ENCODE measurements at regions not wholly inside any gene's neighbourhood (a gene's known extent, or its start where the extent isn't known, plus 50 kb on each side); places are given as distances from the start of the nearest gene placed in this dataset.

GRCh38 chr3:152910211-152910610, 75.3 kb downstream of the P2RY1 start (continued):
- TF ChIP-seq IKZF2 (IDR thresholded peaks at IDR 0.05) (no peak), SIN3A (IDR thresholded peaks at IDR 0.05; ENCODE audit: low read depth, low read length) (no peak), ZBED1 (IDR thresholded peaks at IDR 0.05; ENCODE audit: borderline replicate concordance) (no peak), ZBTB4 (CRISPR knock-in tag; IDR thresholded peaks at IDR 0.05) (no peak)

GRCh38 chr3:152910966-152911365, 76.0 kb downstream of the P2RY1 start:
- BruUV-seq (replicated peaks), result no TSS peak
- SMC1A ChIA-PET (ENCODE audit: uncharacterized antibody, unreplicated experiment), result interaction anchor here (1.4 kb wide), 1 partner anchor 24 kb away, joined by 3 read pairs; no protein-coding TSS in a partner anchor
- no peak for TF ChIP-seq SREBF2 (IDR thresholded peaks at IDR 0.05; ENCODE audit: low read length)
- no peak for TF ChIP-seq MEF2B (IDR thresholded peaks at IDR 0.05; ENCODE audit: partially characterized antibody, poor library complexity, severe bottlenecking)
- no peak for TF ChIP-seq KDM1A (IDR thresholded peaks at IDR 0.05; ENCODE audit: borderline replicate concordance)
- no peak for TF ChIP-seq SKIL (IDR thresholded peaks at IDR 0.05; ENCODE audit: low read depth, poor library complexity, severe bottlenecking)
- TF ChIP-seq CBX5 (IDR thresholded peaks at IDR 0.05; ENCODE audit: low read depth), result no peak
- no peak for TF ChIP-seq REST (IDR thresholded peaks at IDR 0.05; ENCODE audit: low read depth, low read length)
- no peak for TF ChIP-seq E4F1 (IDR thresholded peaks at IDR 0.05; ENCODE audit: borderline replicate concordance, partially characterized antibody)
- no peak for FAIRE-seq
- intact Hi-C loops (cut with micrococcal nuclease; ENCODE audit: unreplicated experiment), result no loop called here
- Histone ChIP-seq H3K4me3 (no peak overlapping the region), H4K20me1 (ENCODE audit: control insufficient read depth, insufficient read depth) (no peaks in the 10 kb centered on the region), H3K36me3 (ENCODE audit: control insufficient read depth in 2 of 2, insufficient read depth in 2 of 2, low read length in 1 of 2) (no peaks in the 10 kb centered on the region), H3K4me2 (ENCODE audit: control insufficient read depth, insufficient read depth) (no peak overlapping the region), H3K4me1 (ENCODE audit: control insufficient read depth, insufficient read depth, low read length) (no peaks in the 10 kb centered on the region), H3K27ac (ENCODE audit: control insufficient read depth, insufficient read depth) (no peak overlapping the region), H3K9ac (ENCODE audit: control insufficient read depth, insufficient read depth, low read length) (no peak overlapping the region), H3K79me2 (ENCODE audit: control insufficient read depth, insufficient read depth, low read length) (no peaks in the 10 kb centered on the region), H3K27me3 (replicated peaks in 1 of 2; ENCODE audit: control insufficient read depth in 2 of 2, insufficient read depth in 2 of 2, low read length in 1 of 2) (no peaks in the 10 kb centered on the region; a peak in 1 of 4 replicates), H3K9me3 (replicated peaks; ENCODE audit: control insufficient read depth, insufficient read depth, low read length) (no peaks in the 10 kb centered on the region), H2AFZ (ENCODE audit: control insufficient read depth, low read depth, low read length) (no peak overlapping the region)
- DNase-seq (ENCODE audit: low read depth, low spot score), result no peak
- RAD21 ChIA-PET (ENCODE audit: unreplicated experiment), result no interaction called here
- in situ Hi-C loops (cut with MboI), result no loop called here
- POLR2A ChIA-PET, result no interaction called here
- CTCF ChIA-PET, result no interaction called here
- ATAC-seq, result no peak
- 39% methylated on average over 1 of the region's 1 CpG for WGBS (ENCODE audit: insufficient coverage, insufficient replicate concordance, low lambda C conversion rate, missing lambda C conversion rate)

Measured in GM12878 (cell line).